Nephron progenitor cell (in vitro differentiated cells): ENCODE measurements at regions not wholly inside any gene's neighbourhood (a gene's known extent, or its start where the extent isn't known, plus 50 kb on each side); places are given as distances from the start of the nearest gene placed in this dataset.

Experiments used
- DNase-seq: peaks from one replicate; pipeline ENCODE4 v3.0.0; 2021
- H3K27ac Mint-ChIP-seq: 2 replicates; pipeline ENCODE4 v1.8.0; 2021; ENCODE audit warnings: mild to moderate bottlenecking, moderate library complexity, mixed read lengths
- H3K27me3 Mint-ChIP-seq: 2 replicates; pipeline ENCODE4 v1.8.0; 2021; ENCODE audit warnings: mild to moderate bottlenecking, low read depth, mixed read lengths; ENCODE audit not compliant: poor library complexity
- H3K36me3 Mint-ChIP-seq: 2 replicates; pipeline ENCODE4 v1.8.0; 2021; ENCODE audit warnings: low read depth, mixed read lengths
- H3K4me1 Mint-ChIP-seq: 2 replicates; pipeline ENCODE4 v1.8.0; 2021; ENCODE audit warnings: mixed read lengths
- H3K4me3 Mint-ChIP-seq: 2 replicates; pipeline ENCODE4 v1.8.0; 2021; ENCODE audit warnings: mild to moderate bottlenecking, moderate library complexity, mixed read lengths
- H3K9me3 Mint-ChIP-seq: 2 replicates; pipeline ENCODE4 v1.8.0; 2021; ENCODE audit warnings: mild to moderate bottlenecking, moderate library complexity, mixed read lengths
- CTCF ChIP-seq: fragments of 200-600 bp; sonication (generic); IDR thresholded peaks from 2 replicates; pipeline ENCODE4 v1.5.0; 2021; ENCODE audit warnings: antibody characterized with exemption

GRCh38 chr3:132222868-132223538, 94.2 kb upstream of the ACP3 start:
- Mint-ChIP-seq H3K27ac (no peak overlapping the region), H3K4me3 (no peak overlapping the region), H3K9me3 (no peaks in the 10 kb centered on the region), H3K27me3 (peaks cover 5% of the 10 kb centered on the region), H3K4me1 (no peaks in the 10 kb centered on the region), H3K36me3 (no peaks in the 10 kb centered on the region)
- TF ChIP-seq CTCF: no peak
- DNase-seq: no peak

DNA sequence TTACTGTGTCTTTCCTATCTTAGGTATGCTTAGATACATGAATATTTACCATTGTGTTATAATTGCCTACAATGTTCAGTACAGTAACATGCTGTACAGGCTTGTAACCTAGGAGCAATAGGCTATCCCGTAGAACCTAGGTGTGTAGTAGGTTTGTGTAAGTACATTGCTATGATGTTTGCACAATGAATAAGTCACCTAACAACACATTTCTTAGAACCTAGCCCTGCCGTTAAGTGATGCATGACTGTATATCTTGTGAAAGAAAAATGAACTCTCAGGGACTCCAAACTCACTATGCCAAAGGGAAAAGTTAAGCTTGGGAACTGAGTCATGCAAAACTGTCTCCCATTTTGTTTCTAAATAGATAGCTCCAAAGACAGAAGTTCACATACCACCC, 91.5 kb upstream of the ACP3 start:
- H3K36me3 Mint-ChIP-seq: no peaks in the 10 kb centered on the region
- no peak overlapping the region for H3K4me3 Mint-ChIP-seq
- no peak overlapping the region for H3K27ac Mint-ChIP-seq
- H3K27me3 Mint-ChIP-seq: peaks cover 5% of the 10 kb centered on the region
- no peak for DNase-seq
- no peaks in the 10 kb centered on the region for H3K4me1 Mint-ChIP-seq
- no peaks in the 10 kb centered on the region for H3K9me3 Mint-ChIP-seq
- TF ChIP-seq CTCF: no peak

DNA sequence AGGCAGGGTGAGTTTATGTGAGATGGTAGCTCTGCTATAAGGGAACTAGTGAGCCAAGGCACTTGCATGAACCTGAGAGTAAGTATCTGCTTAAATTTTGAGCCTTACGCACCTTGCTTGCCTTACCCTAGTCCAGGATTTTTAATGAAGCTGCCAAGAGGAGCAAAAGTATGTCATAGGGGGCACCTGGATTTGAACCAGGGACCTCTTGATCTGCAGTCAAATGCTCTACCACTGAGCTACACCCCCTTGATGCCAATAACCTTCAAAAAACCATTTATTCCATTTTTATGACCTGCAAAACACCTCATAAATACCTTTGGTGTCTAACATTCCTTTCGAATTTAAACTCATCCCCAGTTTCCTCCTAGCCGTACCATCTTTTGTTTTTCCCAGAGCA, 88.3 kb upstream of the ACP3 start:
- Mint-ChIP-seq H3K27me3 (peaks cover 6% of the 10 kb centered on the region), H3K4me3 (no peak overlapping the region), H3K27ac (no peak overlapping the region), H3K9me3 (no peaks in the 10 kb centered on the region), H3K4me1 (no peaks in the 10 kb centered on the region), H3K36me3 (no peaks in the 10 kb centered on the region)
- no peak for TF ChIP-seq CTCF
- no peak for DNase-seq

- DNase-seq: no peak
- H3K36me3 Mint-ChIP-seq: no peaks in the 10 kb centered on the region
- no peaks in the 10 kb centered on the region for H3K4me1 Mint-ChIP-seq
- H3K27ac Mint-ChIP-seq: no peak overlapping the region
- TF ChIP-seq CTCF: no peak
- H3K27me3 Mint-ChIP-seq: peaks cover 6% of the 10 kb centered on the region
- no peak overlapping the region for H3K4me3 Mint-ChIP-seq
- H3K9me3 Mint-ChIP-seq: no peaks in the 10 kb centered on the region
Observed at GRCh38 chr3:132229641-132230040, 87.6 kb upstream of the ACP3 start.

DNA sequence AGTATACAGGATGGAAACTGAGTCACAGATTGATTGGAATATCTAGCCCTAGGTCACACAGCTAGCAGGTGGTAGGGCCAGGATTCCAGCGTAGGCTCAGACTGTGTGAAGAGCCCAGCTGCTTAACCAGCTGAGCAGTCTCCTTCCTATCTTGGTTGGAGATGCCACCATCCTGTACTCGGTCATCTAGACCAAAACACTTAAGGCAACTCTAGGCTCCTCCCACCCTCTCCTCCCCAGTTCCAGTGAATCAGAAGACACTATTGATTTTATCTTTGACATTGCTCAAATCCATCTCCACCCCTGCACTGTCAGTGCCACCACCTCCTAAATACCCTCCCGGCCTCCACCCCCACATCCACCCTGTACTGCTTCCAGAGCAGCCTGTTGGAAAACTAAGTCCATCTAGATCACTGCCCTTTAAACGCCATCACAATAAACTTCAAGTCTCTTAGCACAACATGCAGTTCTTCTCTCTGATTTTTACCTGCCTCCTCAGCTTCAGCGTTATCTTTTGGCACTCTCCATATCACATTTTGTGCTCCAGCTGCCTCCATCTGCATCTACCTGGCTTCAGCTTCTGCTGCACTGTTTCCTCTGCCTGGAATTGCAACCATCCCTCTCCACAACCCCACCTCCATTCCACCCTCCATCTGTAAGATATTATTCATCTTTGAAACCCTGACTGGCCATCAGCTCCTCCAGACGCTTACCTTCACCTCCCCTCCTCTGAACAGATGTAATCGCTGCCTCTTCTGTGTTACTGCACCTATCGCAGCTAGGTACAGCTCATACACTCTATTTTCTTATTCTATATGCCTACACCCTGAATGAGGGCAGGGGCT, 86.8 kb upstream of the ACP3 start:
- Mint-ChIP-seq H3K4me3 (no peak overlapping the region), H3K4me1 (no peaks in the 10 kb centered on the region), H3K27me3 (peaks cover 6% of the 10 kb centered on the region), H3K9me3 (no peaks in the 10 kb centered on the region), H3K27ac (no peak overlapping the region), H3K36me3 (no peaks in the 10 kb centered on the region)
- DNase-seq: no peak
- no peak for TF ChIP-seq CTCF
